Activated T-cell treated with anti-CD3 and anti-CD28 coated beads, Interleukin-2, amount 50 U/mL, for 24 hours (primary cell): ENCODE measurements at regions not wholly inside any gene's neighbourhood (a gene's known extent, or its start where the extent isn't known, plus 50 kb on each side); places are given as distances from the start of the nearest gene placed in this dataset.

Experiments used
- DNase-seq: peaks from one replicate; pipeline ENCODE4 v3.0.0-alpha.2; 2020
- H3K27ac Mint-ChIP-seq: 2 replicates; pipeline ENCODE4 v1.8.0; 2020; ENCODE audit warnings: mild to moderate bottlenecking, mixed read lengths
- H3K27me3 Mint-ChIP-seq: 2 replicates; pipeline ENCODE4 v1.8.0; 2020; ENCODE audit warnings: mixed read lengths
- H3K36me3 Mint-ChIP-seq: 2 replicates; pipeline ENCODE4 v1.8.0; 2020; ENCODE audit warnings: low read depth, mixed read lengths
- H3K4me1 Mint-ChIP-seq: 2 replicates; pipeline ENCODE4 v1.8.0; 2020; ENCODE audit warnings: low read depth, mixed read lengths
- H3K4me3 Mint-ChIP-seq: 2 replicates; pipeline ENCODE4 v1.8.0; 2020; ENCODE audit warnings: mild to moderate bottlenecking, moderate library complexity, mixed read lengths
- H3K9me3 Mint-ChIP-seq: 2 replicates; pipeline ENCODE4 v1.8.0; 2020; ENCODE audit warnings: mixed read lengths

- Mint-ChIP-seq H3K27ac (no peak overlapping the region), H3K4me3 (no peak overlapping the region), H3K9me3 (no peaks in the 10 kb centered on the region), H3K36me3 (no peaks in the 10 kb centered on the region), H3K27me3 (peaks cover 48% of the 10 kb centered on the region), H3K4me1 (no peaks in the 10 kb centered on the region)
- no peak for DNase-seq
Measured at GRCh38 chr7:45235905-45236304, 78.3 kb downstream of the RAMP3 start.

GRCh38 chr7:45236666-45237065 lies 79.1 kb downstream of the RAMP3 start:
- Mint-ChIP-seq H3K36me3 (no peaks in the 10 kb centered on the region), H3K9me3 (no peaks in the 10 kb centered on the region), H3K4me3 (no peak overlapping the region), H3K27me3 (peaks cover 51% of the 10 kb centered on the region), H3K27ac (no peak overlapping the region), H3K4me1 (no peaks in the 10 kb centered on the region)
- DNase-seq, result no peak

DNA sequence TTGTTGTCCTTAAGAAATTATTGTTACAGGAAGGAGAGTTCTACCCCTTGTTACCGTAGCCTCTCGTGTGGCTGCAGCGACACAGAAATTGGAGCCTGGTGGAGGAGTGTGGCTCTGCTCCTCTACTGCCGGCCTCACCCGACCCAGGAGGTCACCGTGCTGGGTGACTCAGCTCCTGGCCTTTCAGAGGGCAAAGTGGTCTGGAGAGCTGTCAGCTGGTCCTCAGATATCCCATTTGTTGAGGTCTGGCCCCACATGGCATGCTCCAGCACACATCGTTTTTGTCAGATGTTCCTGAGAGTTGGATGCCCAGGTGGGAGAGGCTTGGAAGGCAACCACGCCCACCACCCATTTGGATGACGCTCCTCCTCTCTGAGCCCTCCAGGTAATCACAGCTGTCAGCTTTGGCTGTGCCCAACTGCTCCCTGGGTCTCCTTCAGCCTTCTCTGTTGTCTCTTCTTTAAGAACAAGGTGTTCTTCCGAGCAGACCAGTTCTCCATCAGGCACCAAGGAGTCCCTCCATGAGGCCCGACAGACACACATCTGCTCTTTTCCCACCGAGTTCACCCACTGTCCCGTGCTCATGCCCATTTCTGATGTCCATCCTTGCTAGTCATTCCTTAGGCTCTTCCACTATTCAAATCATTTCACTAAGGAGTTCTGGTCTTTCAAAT lies 80.3 kb downstream of the RAMP3 start:
- H3K36me3 Mint-ChIP-seq, result no peaks in the 10 kb centered on the region
- no peak overlapping the region for H3K27ac Mint-ChIP-seq
- no peak overlapping the region for H3K4me3 Mint-ChIP-seq
- no peaks in the 10 kb centered on the region for H3K4me1 Mint-ChIP-seq
- DNase-seq, result no peak
- no peaks in the 10 kb centered on the region for H3K9me3 Mint-ChIP-seq
- peaks cover 45% of the 10 kb centered on the region for H3K27me3 Mint-ChIP-seq

DNA sequence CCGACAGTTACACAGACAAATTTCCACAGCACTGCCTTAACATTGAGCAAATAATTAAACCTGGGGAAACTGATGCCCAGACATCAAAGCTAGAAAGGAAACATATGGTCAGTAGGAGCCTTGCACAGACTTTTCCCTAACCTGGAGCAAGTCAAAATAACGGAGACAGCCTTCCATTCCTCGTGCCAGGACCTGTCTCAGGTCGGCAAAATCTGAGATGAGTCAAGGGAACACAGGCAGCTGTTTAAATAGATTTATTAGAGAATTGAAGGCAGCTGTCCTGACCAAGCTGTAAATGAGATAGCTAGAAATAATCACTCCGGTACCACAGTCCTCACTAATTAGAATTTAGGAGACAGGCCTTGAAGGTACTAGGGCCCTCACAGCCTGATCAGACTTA lies 81.2 kb downstream of the RAMP3 start:
- no peak for DNase-seq
- H3K4me3 Mint-ChIP-seq, result no peak overlapping the region
- no peaks in the 10 kb centered on the region for H3K4me1 Mint-ChIP-seq
- no peaks in the 10 kb centered on the region for H3K9me3 Mint-ChIP-seq
- peaks cover 46% of the 10 kb centered on the region for H3K27me3 Mint-ChIP-seq
- no peak overlapping the region for H3K27ac Mint-ChIP-seq
- H3K36me3 Mint-ChIP-seq, result no peaks in the 10 kb centered on the region

DNA sequence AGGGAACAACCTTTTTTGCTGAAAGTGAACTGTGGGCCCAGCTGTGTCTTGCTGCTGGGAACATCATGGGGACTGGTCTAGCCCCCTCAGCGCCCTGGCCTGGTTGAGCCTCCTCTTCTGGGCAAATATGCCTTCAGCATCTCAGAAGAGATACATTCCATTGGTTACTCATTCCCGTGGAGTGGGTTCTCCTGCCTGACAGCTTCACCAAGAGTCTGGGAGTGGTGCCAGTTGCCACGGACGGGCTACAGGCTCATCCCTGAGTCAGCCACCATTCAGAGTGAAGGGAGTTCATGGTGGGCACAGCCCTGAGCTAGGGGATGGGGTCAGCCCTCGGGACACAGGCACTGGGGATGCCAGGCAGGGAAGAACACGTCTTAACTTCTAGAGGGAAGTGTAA lies 81.9 kb downstream of the RAMP3 start:
- DNase-seq, result no peak
- Mint-ChIP-seq H3K27ac (no peak overlapping the region), H3K4me1 (no peaks in the 10 kb centered on the region), H3K27me3 (peaks cover 45% of the 10 kb centered on the region), H3K36me3 (no peaks in the 10 kb centered on the region), H3K9me3 (no peaks in the 10 kb centered on the region), H3K4me3 (no peak overlapping the region)

DNA sequence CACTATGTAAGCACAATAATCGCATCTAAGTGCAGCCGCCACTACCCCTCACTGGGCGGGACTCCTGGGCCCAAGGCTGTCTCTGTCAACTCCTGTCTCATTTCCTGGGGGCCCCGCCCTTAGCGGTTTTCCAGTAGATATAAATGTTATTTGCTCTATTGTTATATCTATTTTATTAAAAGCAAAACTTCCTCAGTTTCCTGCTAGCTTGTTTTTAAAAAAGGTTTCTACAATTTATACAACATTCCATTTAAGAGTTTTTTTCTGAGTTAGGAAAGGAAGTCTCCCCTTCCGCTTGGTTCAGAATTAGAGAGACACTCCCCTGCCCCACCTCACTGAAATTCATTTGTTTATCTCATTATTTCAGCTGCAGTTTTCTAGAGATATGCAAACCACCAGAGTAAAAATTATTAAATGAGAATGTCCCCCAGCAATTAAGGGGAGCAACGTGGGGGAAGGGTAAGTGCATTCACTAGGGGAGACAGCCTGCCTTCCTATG lies 82.7 kb downstream of the RAMP3 start:
- peaks cover 45% of the 10 kb centered on the region for H3K27me3 Mint-ChIP-seq
- no peaks in the 10 kb centered on the region for H3K9me3 Mint-ChIP-seq
- no peak overlapping the region for H3K4me3 Mint-ChIP-seq
- no peaks in the 10 kb centered on the region for H3K4me1 Mint-ChIP-seq
- H3K36me3 Mint-ChIP-seq, result no peaks in the 10 kb centered on the region
- DNase-seq, result no peak
- H3K27ac Mint-ChIP-seq, result no peak overlapping the region

GRCh38 chr7:45240926-45241325 lies 83.3 kb downstream of the RAMP3 start:
- DNase-seq, result no peak
- Mint-ChIP-seq H3K4me3 (no peak overlapping the region), H3K27me3 (peaks cover 49% of the 10 kb centered on the region), H3K27ac (no peak overlapping the region), H3K9me3 (no peaks in the 10 kb centered on the region), H3K36me3 (no peaks in the 10 kb centered on the region), H3K4me1 (no peaks in the 10 kb centered on the region)

DNA sequence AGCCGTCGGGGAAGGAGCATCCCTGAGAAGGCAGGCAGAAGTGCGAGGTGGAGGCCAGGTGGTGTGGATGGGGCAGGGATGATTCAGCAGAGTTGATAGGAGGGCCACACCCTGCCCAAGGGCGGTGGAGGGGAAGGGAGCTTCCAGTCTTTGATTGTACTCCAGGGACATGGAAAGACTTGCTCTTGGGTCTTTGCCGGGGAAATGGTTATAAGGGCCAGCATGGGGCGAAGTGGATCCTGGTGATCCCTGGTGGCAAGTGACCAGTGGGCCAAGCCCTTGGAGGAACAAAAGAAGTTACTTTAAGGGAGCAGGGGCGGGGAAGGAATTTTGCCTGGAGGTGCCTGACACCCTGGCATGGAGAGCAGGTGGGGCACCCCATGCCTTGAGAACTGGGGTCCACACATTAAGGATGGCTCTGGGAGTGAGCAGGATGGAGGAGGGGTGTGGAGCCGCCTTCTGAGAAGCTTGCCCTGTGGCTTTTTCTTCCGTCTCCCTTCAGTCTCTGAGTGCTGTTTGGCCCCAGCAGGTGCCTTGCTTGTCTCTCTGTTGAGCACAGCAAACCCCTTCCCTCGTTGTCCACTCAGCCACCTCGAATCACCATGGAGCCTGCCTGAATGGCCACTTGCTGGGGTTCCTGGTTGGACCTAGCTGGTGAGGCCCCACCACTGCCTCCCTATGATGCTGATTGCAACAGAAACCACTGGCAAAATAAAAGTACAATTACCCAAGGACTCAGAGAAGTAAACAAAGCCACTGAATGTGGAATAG lies 83.9 kb downstream of the RAMP3 start:
- no peaks in the 10 kb centered on the region for H3K4me1 Mint-ChIP-seq
- H3K9me3 Mint-ChIP-seq, result no peaks in the 10 kb centered on the region
- H3K27ac Mint-ChIP-seq, result no peak overlapping the region
- no peak overlapping the region for H3K4me3 Mint-ChIP-seq
- DNase-seq, result no peak
- H3K36me3 Mint-ChIP-seq, result no peaks in the 10 kb centered on the region
- H3K27me3 Mint-ChIP-seq, result peaks cover 55% of the 10 kb centered on the region

- Mint-ChIP-seq H3K36me3 (no peaks in the 10 kb centered on the region), H3K4me1 (no peaks in the 10 kb centered on the region), H3K9me3 (no peaks in the 10 kb centered on the region), H3K4me3 (no peak overlapping the region), H3K27me3 (peaks cover 56% of the 10 kb centered on the region), H3K27ac (no peak overlapping the region)
- DNase-seq, result no peak
Measured at GRCh38 chr7:45242261-45242660, 84.7 kb downstream of the RAMP3 start.

- DNase-seq, result no peak
- Mint-ChIP-seq H3K4me1 (no peaks in the 10 kb centered on the region), H3K36me3 (no peaks in the 10 kb centered on the region), H3K9me3 (no peaks in the 10 kb centered on the region), H3K27ac (no peak overlapping the region), H3K4me3 (no peak overlapping the region), H3K27me3 (peaks cover 56% of the 10 kb centered on the region)
Measured at GRCh38 chr7:45242698-45243097, 85.1 kb downstream of the RAMP3 start.

- no peak overlapping the region for H3K27ac Mint-ChIP-seq
- H3K27me3 Mint-ChIP-seq, result peaks cover 58% of the 10 kb centered on the region
- no peak for DNase-seq
- H3K36me3 Mint-ChIP-seq, result no peaks in the 10 kb centered on the region
- no peaks in the 10 kb centered on the region for H3K9me3 Mint-ChIP-seq
- H3K4me3 Mint-ChIP-seq, result no peak overlapping the region
- no peaks in the 10 kb centered on the region for H3K4me1 Mint-ChIP-seq
Measured at GRCh38 chr7:45244981-45245380, 87.4 kb downstream of the RAMP3 start.

DNA sequence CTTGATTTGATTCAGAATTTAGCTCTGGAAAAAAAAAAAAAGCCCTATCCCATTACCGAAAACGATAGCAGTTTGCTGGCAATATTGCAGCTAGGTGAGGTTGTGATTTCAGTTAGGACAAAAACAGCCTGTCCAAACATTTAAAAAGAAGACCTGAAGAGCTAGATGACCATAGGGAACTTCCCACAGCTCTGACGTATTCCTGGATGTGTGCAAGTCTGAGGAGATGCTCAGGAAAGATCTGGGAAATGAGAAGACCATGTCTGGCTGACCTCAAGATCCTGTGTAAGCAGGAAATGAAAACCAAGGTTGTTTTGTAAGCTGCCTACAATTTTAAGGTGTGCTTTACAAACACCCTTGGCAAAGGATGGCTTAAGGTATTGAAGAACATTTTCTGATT lies 88.7 kb downstream of the RAMP3 start:
- Mint-ChIP-seq H3K27me3 (peaks cover 52% of the 10 kb centered on the region), H3K4me1 (no peaks in the 10 kb centered on the region), H3K9me3 (no peaks in the 10 kb centered on the region), H3K27ac (no peak overlapping the region), H3K36me3 (no peaks in the 10 kb centered on the region), H3K4me3 (no peak overlapping the region)
- no peak for DNase-seq

DNA sequence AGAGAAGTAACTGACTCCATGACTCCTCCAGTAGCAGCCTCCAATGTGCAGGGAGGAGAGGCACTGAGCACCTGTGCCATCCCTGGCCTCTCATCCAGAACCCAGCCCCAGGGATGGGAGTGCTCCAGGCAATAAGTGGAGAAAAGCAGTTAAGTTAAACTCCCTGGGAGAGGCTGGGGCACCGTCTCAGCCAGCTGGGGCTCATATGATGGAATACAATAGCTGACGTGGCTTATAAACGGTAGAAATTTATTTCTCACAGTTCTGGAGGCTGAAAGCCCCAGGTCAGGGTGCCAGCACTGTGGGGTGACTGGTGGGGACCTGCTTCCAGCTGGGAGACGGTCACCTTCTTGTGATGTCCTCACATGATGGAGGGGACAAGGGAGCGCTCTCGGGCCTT lies 94.7 kb downstream of the RAMP3 start:
- no peaks in the 10 kb centered on the region for H3K9me3 Mint-ChIP-seq
- H3K4me3 Mint-ChIP-seq, result no peak overlapping the region
- H3K4me1 Mint-ChIP-seq, result no peaks in the 10 kb centered on the region
- H3K27me3 Mint-ChIP-seq, result peaks cover 41% of the 10 kb centered on the region
- no peaks in the 10 kb centered on the region for H3K36me3 Mint-ChIP-seq
- no peak for DNase-seq
- no peak overlapping the region for H3K27ac Mint-ChIP-seq

- H3K4me1 Mint-ChIP-seq, result no peaks in the 10 kb centered on the region
- H3K4me3 Mint-ChIP-seq, result no peak overlapping the region
- no peaks in the 10 kb centered on the region for H3K36me3 Mint-ChIP-seq
Measured at GRCh38 chr7:45252857-45253256, 95.3 kb downstream of the RAMP3 start.

GRCh38 chr7:45253368-45253767 lies 95.8 kb downstream of the RAMP3 start:
- no peak overlapping the region for H3K27ac Mint-ChIP-seq
- H3K4me3 Mint-ChIP-seq, result no peak overlapping the region
- no peaks in the 10 kb centered on the region for H3K36me3 Mint-ChIP-seq
- H3K9me3 Mint-ChIP-seq, result no peaks in the 10 kb centered on the region
- H3K4me1 Mint-ChIP-seq, result no peaks in the 10 kb centered on the region
- DNase-seq, result no peak
- peaks cover 41% of the 10 kb centered on the region for H3K27me3 Mint-ChIP-seq

More at GRCh38 chr7:45252857-45253256, 95.3 kb downstream of the RAMP3 start:
- H3K27me3 Mint-ChIP-seq, result peaks cover 40% of the 10 kb centered on the region
- DNase-seq, result no peak
- no peak overlapping the region for H3K27ac Mint-ChIP-seq
- H3K9me3 Mint-ChIP-seq, result no peaks in the 10 kb centered on the region
